SIG-M5 treated with dmso at 0.1 percent for 504 hours (cell line): ENCODE measurements at regions not wholly inside any gene's neighbourhood (a gene's known extent, or its start where the extent isn't known, plus 50 kb on each side); places are given as distances from the start of the nearest gene placed in this dataset.

Source experiments
- DNase-seq: peaks from one replicate; lab custom pipeline; 2025; ENCODE audit not compliant: unreplicated experiment; lab: John Stamatoyannopoulos, UW

DNA sequence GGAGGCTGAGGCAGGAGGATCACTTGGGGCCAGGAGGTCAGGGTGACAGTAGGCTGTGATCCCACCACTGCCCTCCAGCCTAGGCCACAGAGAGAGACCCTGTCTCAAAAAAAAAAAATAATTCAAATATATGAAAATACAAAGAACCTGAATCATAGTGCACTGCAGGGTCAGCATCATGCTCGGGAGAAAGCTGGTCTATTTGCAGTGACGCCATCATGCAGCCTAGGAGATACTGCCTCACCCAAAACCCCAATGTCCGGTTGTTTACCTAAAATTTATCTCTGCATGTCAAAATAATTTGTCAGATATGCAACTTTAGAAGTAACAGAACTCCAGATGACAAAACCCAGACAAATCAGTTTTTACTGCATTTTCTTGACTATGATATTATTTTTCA, 61.5 kb upstream of the ALKAL2 start:
- no peak for DNase-seq

DNA sequence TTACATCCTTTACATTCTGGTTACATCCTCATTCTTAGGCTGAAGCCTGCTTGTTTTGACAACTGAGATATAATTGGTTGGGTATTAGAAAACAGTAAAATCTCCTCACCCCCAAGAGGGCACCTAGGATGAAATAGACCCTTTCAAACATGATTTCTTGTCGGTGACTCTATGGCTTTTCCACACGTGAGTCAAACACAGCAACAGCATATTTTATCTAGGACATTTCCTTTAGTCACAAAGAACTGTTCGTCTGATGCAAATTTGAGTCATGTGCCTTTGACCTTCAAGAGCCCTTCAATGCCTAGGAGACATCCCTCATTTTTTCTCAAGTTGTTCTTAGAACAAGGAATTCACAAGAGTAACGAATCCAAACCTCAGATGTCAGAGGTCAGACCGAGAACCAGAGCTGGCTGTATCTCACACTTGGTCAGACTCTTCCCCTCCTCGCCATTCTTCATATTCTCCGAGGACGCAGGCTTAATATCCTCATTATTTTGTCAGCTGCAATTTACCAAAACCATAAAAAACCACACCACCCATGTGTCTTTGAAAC, 60.5 kb upstream of the ALKAL2 start:
- DNase-seq: no peak

DNA sequence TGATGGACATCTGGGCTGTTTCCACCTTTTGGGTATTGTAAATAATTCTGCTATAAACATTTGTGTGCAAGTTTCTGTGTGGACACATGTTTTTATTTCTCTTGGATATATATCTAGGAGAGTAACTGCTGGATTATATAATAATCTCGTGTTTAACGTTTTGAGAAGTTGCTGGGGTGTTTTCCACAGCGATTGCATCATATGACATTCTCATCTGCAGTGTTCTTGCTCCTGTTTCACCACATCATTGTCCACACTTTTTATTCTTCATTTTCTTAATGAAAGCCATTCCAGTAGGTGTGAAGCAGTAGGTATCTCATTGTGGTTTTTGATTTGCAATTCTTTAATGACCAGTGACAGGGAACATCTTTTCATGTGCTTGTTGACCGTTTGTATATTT, 56.9 kb upstream of the ALKAL2 start:
- no peak for DNase-seq

DNA sequence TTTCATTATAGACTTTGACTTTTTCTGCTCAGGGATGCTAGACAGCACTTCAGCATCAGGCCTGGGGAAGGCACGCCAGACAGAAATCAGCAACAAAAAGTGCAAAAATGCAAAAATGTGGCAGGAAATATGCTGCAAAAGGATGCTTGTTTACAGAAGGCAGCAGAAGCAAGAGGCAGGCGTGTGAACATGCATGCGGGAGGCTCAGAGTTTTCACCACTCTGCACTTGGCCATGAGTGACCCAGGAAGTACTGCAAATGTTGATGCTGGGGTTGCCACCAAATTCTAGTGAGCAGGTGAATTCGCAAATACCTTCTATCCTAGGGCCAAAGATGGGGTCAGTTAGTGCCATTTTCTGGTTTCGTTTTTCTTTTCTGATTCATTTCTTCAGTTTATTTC, 55.5 kb upstream of the ALKAL2 start:
- no peak for DNase-seq

DNA sequence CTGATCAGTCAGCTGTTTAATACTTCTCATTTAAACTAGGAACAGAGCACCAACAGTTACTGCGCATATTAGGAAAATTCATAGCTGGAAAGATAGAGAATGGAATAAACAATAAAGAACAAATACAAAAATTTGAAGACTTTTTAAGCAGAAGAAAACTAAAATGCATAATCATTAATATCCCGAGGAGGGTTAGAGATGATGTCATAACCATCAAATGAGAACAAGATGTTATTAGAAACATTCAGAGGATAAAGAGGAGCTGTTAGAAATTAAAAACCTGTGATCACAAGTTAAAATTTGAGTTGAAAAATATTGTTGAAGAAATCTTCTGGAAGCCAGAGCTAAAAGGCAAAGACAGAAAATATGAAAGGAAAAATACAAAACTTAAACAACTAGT, 54.0 kb upstream of the ALKAL2 start:
- no peak for DNase-seq

DNA sequence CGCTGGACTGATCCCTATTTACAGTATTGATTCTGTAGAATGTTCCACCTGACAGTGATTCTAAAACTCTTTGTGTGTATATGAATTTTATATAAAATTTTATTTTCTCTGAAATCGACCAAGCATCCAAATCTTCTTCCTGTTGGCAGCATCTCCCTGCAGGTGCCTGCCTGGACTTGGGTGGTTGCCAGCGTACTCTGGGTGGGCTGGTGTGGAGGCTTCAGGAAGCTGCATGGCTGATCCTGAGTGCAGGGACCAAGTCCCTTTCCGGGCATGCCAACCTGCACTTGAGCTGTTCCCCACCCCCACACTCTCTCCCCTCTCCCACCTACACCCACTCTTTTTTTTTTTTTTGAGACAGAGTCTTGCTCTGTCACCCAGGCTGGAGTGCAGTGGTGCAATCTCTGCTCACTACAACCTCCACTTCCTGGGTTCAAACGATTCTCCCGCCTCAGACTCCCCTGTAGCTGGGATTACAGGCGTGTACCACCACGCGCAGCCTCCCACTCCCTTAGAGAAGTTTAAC, 53.2 kb upstream of the ALKAL2 start:
- DNase-seq: no peak
